ENCODE measurements at regions not wholly inside any gene's neighbourhood (a gene's known extent, or its start where the extent isn't known, plus 50 kb on each side); places are given as distances from the start of the nearest gene placed in this dataset.
"Not testable (repeated sequence)": the region's sequence is repeated elsewhere in the genome, so short reads cannot be mapped to it uniquely, and the experiment has no call there.

DNA sequence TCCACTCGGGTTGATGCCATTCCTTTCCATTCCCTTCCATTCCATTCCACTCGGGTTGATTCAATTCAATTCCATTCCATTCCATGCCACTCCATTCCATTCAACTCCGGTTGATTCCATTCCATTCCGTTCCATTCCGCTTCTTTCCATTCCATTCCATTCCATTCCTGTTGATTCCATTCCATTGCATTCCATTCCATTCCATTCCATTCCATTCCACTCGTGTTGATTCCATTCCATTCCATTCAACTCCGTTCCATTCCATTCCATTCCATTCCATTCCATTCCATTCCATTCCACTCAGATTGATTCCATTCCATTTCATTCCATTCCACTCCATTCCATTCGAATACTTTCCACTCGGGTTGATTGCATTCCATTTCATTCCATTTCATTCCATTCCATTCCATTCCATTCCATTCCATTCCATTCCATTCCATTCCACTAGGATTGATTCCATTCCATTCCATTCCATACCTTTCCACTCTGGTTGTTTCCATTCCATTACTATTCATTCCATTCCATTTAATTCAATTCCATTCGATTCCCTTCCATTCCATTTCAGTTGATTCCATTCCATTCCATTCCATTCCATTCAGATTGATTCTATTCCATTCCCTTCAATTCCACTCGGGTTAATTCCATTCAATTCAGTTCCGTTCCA, 1141.8 kb downstream of the RPIA start:
- no peak for DNase-seq (ENCODE audit: low read depth, low spot score)

DNA sequence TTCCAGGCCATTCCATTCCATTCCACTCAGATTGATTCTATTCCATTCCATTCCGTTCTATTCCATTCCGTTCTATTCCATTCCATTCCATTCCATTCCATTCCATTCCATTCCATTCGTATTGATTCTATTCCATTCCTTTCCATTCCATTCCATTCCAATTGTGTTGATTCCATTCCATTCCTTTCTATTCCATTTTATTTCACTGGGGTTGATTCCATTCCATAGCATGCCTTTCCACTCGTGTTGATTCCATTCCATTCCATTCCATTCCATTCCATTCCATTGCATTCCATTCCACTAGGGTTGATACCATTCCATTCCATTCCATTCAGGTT, 1142.3 kb downstream of the RPIA start:
- no peak for DNase-seq (ENCODE audit: low read depth, low spot score)

DNA sequence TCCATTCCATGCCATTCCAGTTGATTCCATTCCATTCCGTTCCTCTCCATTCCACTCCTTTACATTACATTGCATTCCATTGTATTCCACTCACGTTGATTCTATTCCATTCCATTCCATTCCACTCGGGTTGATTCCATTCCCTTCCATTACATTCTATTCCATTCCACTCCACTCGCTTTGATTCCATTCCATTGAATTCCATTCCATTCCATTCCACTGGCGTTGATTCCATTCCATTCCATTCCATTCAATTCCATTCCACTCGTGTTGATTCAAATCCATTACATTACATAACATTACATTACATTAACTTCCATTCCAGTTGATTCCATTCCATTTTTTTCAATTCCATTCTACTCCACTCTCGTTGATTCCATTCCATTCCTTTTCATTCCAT, 1142.8 kb downstream of the RPIA start:
- no peak for DNase-seq (ENCODE audit: low read depth, low spot score)

DNA sequence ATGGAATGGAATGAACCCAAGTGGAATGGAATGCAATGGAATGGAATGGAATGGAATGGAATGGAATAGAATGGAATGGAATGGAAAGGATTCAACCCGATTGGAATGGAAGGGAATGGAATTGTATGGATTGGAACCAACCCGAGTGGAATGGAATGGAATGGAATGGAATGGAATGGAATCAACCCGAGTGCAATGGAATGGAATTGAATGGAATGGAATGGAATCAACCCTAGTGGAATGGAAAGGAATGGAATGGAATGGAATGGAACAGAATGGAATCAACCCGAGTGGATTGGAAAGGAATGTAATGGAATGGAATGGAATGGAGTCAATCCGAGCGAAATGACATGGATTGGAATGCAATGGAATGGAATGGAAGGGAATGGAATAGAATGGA, 1144.9 kb downstream of the RPIA start:
- not testable (repeated sequence) for DNase-seq (ENCODE audit: low read depth, low spot score)

DNA sequence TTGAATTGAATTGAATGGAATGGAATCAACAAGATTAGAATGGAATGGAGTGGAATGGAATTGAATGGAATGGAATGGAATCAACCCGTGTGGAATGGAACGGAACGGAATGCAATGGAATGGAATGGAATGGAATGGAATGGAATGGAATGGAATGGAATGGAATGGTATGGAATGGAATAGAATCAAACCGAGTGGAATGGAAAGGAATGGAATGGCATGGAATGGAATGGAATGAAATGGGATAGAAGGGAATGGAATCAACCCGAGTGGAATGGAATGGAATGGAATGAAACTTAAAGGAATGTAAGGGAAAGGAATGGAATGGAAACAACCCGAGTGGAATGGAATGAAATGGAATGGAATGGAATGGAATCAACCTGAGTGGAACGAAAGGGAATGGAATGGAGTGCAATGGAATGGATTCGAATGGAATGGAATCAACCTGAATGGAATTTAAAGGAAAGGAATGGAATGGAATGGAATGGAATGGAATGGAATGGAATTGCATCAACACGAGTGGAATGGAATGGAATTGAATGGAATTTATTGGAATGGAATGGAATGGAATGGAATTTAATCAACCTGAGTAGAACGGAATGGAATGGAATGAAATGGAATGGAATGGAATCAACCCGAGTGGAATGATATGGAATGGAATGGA, 1146.6 kb downstream of the RPIA start:
- DNase-seq (ENCODE audit: low read depth, low spot score) = no peak

DNA sequence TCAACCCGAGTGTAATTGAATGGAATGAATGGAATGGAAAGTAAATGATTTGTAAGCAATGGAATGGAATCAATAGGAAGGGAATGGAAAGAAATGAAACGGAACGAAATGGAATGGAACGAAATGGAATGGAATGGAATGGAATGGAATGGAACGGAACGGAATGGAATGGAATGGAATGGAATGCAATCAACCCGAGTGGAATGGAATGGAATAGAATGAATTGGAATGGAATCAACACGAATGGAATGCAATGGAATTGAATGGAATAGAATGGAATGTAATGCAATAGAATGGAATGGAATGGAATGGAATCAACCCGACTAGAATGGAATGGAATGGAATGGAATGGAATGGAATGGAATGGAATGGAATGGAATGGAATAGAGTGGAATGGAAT, 1148.7 kb downstream of the RPIA start:
- not testable (repeated sequence) for DNase-seq (ENCODE audit: low read depth, low spot score)

DNA sequence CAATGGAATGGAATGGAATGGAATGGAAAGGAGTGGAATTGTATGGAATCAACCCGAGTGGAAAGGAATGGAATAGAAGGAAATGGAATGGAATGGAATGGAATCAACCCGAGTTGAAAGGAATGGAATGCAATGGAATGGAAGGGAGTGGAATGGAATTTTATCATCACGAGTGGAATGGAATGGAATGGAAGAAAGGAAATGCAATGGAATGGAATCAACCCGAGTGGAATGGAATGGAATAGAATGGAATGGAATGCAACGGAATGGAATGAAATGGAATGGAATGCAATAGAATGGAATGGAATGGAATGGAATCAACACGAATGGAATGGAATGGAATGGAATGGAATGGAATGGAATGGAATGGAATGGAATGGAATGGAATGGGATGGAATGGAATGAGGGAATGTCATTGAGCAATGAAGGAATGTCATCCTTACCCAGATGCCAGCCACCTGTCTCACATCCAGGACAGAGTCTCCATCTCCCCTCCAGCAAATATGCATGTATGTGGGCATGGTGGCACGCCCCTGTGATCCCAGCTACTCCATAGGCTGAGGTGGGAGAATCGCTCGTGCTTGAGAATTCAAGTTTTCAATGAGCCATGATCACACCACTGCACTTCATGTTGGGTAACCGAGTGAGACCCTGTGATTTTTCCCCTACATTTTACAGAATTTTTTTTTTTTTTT, 1149.5 kb downstream of the RPIA start:
- not testable (repeated sequence) for DNase-seq (ENCODE audit: low read depth, low spot score)

DNA sequence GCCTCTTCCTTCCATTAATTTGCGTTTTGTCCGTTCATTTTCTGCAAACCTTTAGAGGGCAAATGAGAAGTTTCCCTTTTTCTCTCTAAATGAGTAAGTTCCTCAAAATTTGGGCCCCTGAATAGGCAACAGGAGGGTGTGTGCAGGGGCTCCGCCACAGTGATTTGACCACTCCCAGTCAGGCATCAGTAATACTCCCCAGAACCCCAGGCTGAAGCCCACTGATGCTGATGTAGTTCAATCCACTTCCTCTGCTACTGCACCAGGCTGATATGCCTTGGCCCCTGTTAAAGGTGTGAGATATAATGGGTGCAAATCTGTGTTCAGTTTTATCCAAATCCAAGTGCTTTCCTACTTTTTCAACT, 1150.0 kb downstream of the RPIA start:
- DNase-seq (ENCODE audit: low read depth, low spot score) = no peak

DNA sequence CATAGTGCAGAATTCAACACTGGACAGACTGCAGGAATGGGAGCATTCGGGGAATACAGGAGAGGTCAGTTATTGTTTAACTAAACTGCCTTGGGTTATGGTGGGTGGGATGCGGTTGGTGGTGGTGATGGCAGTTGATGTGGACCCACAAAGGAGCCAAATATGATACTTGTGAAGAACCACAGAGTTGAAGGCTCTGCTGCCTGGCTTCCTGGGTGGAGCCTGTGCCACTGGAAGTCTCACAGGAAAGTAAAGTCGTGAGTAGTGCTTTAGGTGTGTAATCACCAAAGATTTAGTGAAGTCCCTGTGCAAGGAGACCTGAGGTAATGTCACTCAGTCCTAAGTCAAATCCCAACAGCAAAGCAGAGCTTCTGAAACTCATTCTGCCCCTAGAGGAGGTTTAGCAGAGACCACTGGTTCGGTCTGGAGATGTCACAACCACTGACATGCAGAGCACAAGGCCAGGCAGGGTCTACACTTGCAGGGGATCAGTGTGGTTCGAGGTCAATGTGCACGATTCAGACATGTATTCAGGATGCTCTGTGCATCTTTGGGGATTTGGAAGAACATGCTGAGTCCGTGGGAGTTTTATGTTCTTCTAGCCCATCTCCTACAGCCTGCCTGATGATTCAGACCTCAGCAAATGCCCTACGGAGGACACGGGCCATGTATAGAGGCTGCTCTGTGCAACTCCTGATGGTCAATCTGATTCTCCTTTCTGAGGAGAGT, 1150.9 kb downstream of the RPIA start:
- no peak for DNase-seq (ENCODE audit: low read depth, low spot score)

DNA sequence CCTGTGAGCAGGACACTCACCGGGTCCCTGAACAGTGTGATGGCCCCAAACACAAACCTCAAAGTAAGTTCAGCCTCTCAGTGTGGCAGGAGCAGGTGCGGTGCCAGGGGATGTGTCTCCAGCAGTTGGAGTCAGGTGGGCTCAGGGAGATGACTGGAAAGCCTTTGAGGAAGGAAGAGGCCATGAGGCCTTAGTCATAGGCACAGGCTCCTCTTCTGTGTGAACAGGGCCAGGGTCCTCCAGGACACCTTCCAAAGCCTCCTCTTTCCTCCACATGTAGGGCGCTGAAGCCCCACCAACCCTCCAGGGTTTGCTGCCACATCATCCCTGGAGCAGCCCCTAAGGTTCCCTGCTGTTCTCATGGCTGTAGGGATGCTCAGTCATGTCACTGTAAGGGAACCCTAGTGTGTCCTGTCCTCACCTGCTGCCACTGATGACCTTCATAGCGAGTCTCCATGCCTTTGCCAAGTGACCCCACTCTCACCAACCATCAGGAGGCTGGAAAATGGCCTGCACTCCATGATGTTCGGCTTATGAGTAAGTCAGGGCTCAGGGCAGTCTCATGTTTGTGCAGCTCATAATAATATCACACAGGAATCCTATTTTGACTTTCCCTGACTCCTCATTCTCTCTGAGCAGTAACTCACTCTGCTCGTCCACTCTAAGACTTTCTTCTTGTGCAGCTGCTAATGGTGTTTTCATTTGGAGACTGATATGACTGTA, 1152.9 kb downstream of the RPIA start:
- no peak for DNase-seq (ENCODE audit: low read depth, low spot score)

DNA sequence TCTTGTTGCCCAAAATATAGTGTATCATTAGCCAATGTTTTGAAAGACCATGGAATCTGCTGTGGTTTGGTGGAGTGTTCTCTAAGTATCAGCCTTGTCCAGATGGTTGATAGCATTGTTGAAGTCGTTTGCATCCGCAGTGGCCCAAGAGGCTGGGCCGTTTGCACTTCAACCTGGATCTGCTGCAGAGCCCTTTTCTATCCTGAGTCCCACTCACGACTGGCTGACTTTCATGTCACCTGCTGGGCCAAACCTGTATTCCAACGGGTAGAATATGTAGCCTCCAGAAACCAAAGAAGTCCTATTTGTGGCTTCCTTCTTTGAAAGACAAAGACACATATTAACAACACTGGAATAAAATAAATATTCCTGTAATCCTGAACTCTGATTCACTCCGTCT, 1154.1 kb downstream of the RPIA start:
- DNase-seq (ENCODE audit: low read depth, low spot score) = no peak

DNA sequence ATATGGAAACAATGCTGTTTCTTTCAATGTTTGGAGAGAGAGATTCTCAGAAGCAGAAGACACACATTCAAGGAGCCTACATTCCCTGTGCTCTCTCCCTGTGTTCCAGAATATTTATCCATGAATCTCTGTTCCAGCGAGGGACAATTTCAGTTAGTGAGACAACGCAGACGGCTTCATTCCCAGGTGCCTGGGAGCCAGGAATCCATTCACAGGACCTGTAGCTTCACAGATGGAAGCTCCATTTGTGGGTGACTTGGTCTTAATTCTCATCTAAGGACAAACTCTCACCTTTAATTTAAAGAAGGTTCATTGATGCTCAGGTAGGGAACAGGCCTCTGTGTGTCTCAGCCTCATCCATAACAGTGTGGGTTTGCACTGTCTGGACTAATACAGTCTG, 1156.6 kb downstream of the RPIA start:
- no peak for DNase-seq (ENCODE audit: low read depth, low spot score)

DNA sequence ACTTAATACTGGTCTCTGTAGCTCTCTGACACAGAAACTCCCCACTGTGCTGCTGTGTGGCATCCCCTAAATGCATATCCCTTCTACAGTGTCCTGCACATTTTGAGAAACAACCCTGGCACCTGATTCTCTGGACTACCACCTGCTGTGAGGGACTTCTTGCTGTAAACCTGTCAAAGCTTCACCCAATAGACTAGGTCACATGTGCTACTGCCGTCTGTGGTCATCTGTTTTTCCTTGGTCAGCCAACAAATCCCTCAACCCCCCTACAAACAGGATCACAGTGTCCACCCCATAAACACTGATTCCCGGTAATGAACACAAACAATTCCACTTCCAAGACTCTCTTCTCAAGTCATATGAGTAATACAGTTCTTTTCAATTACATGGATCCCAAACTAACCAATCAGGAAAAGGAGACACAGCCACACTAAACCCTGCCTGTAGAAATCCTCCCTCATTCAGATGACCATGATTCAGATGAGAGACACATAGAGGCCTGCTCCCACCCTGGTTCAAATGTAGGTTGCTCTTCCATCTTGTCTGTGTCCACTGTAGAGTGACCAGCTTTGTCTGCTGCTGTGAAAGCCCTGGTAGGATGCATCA, 1157.4 kb downstream of the RPIA start:
- no peak for DNase-seq (ENCODE audit: low read depth, low spot score)

DNA sequence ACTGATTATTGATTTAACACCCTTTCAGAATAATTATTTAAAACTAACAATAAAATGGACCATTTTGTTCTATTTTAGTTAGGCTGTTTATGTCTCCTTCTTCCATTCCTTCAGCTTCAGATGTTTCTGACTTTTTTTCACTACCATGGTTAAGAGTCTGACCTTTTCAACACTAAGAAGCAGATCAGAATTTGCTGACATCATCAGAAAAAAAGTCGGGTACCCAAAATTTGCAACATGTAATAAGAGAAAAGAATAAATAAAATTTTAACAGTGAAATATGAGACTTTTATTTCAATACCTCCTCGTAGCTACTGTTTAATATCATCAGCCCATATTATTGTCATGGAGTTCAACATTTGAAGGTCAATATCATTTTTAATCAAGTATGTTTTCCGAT, 1158.3 kb downstream of the RPIA start:
- DNase-seq (ENCODE audit: low read depth, low spot score) = no peak

DNA sequence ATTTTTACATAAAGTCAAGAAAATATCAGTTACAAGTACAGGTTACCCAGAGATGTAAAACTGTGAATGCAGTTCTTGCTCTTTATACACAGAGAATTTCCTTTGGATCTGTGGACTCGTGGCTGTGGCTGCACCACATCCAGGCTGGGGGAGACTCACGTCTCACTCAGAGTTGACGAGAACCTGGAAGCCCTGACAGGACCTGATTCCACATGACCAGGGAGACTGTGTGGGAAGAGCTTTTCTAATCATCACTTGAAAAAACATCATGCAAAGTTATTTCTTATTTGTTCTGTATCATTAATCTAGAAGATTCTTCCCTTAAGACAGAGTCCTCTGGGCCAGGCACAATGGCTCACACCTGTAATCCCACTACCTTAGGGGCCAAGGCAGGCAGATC, 1159.0 kb downstream of the RPIA start:
- no peak for DNase-seq (ENCODE audit: low read depth, low spot score)

DNA sequence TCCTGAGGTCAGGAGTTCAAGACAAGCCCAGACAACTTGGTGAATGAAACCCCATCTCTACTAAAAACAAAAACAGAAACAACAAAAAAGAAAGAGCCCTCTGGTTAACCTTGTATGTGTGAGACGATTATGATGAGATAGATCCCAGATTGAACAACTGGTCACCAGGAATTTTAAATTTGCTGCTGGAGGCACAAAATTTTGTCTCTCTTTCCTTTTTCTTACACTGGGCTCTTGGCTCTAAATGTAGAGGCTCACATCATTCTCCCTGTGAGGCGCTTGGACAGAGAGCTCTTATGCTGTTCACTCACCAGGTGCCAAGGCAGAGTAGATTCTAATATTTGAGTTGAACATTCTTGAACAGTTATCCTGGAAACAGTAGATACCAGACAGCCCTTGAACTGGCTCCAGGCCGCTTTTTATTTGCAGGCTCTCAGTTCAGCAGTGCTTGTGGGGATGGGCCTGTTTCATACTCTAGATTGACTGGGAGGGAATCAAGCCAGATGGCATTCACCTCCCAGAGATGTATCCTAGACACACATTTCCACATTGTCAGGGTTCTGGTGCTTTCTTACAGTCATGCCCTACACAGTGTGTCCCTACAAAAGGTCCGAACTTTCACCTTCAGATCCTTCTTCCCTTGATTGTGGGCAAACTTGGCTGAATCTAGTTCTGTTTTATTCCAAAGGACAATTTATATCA, 1159.6 kb downstream of the RPIA start:
- no peak for DNase-seq (ENCODE audit: low read depth, low spot score)

DNA sequence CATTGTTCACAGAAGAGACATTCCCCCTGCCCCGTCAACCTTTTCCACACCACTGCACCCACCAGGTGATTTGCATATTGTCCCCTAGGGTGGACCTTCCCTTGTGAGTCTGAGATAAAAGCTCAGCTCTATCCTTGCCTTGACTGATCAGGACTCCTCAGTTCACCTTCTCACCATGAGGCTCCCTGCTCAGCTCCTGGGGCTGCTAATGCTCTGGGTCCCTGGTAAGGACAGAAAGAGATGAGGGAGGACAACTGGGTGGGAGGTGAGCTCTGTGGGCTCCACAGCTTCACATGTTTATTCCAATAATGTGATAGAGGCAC, 1160.1 kb downstream of the RPIA start:
- no peak for DNase-seq (ENCODE audit: low read depth, low spot score)

DNA sequence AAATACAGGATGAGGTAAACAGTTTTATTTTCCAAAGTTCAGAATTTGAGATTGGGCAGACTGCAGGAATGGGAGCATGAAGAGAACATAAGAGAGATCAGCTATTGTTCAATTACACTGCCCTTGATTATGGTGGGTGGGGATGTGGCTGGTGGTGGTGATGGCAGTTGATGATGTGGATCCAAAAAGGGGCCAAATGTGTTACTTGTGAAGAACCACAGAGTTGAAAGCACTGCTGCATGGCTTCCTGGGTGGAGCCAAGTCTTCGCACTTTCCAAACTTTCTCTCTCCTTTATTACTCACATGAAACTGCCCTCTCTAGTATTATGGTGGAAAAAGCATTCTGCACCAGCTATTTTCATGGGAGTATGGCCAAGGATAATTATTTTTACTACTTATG, 1162.0 kb downstream of the RPIA start:
- DNase-seq (ENCODE audit: low read depth, low spot score) = not testable (repeated sequence)

DNA sequence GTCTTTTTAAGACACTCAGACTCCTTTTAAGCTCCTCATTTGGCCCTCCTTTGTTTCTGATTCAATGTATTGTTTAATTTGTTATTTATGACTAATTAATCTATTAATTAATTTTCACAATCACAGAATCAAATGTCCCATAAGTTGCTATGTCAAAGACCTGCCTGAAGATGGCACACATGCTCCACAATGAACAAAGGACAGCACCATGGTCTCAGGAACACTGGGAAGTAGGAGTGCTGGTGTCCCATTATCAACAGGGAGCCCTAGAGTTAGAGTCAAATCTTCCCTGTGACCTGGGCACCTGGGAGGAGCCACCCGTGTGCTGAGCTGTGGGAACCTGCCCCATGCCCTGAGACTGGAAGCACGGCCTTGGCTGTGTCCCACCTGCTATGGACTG, 1164.3 kb downstream of the RPIA start:
- not testable (repeated sequence) for DNase-seq (ENCODE audit: low read depth, low spot score)

DNA sequence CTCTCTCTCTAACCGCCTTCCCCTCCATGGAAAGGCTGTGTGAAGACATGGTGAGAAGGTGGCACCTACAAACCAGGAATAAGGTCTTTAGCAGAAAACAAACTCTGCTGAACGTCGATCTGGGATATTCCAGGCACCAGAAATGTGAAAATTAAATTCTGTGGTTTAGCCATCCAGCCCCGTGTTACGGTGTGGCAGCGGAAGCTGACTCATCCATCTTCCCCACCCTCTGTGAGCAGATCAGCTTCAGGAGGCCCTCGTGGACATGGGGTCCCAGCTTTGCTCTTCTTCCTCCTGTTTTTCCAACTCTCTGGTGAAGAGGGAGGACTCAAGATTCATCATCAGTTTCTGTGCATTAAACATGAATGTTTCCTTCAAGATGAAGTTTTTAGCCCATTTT, 1164.8 kb downstream of the RPIA start:
- not testable (repeated sequence) for DNase-seq (ENCODE audit: low read depth, low spot score)

DNA sequence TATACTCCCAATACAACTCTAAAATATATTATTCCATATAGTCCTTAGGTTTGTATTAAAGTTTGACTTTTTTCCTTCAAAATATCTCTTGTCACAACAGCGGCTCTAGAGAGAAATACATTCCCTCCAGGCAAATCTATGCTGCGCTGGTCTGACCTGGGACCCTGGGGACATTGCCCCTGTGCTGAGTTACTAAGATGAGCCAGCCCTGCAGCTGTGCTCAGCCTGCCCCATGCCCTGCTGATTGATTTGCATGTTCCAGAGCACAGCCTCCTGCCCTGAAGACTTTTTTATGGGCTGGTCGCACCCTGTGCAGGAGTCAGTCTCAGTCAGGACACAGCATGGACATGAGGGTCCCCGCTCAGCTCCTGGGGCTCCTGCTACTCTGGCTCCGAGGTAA, 1170.7 kb downstream of the RPIA start:
- DNase-seq (ENCODE audit: low read depth, low spot score) = not testable (repeated sequence)
